GM12878 (cell line): ENCODE measurements at regions not wholly inside any gene's neighbourhood (a gene's known extent, or its start where the extent isn't known, plus 50 kb on each side); places are given as distances from the start of the nearest gene placed in this dataset.

Experiments used
- ATAC-seq: fragments of 200-7000 bp; cut with Tn5 transposase; 3 replicates; pipeline ENCODE4 v1.9.1; 2020; ENCODE audit warnings: mild to moderate bottlenecking, moderate library complexity
- BruUV-seq: library from RNA; stranded (reverse); fragments of 400-500 nt; replicated peaks from 2 replicates; lab custom pipeline; 2021; lab: Mats Ljungman, UMichigan
- CTCF ChIA-PET: fragments of 300-600 bp; sonication (Branson Sonifier 250); formaldehyde crosslinking; extraction: SDS; loops from one replicate; lab custom pipeline; 2021; ENCODE audit warnings: inconsistent platforms; lab: Yijun Ruan, JAX
- POLR2A ChIA-PET: fragments of 350-600 bp; formaldehyde crosslinking; extraction: SDS; loops from one replicate; lab custom pipeline; 2021; ENCODE audit warnings: inconsistent platforms; lab: Charles Lee
- RAD21 ChIA-PET: fragments of 300-600 bp; sonication (Branson Sonifier 250); formaldehyde crosslinking; loops from one replicate; lab custom pipeline; 2023; ENCODE audit warnings: antibody characterized with exemption; ENCODE audit not compliant: unreplicated experiment; lab: Charles Lee
- SMC1A ChIA-PET: fragments of 300-600 bp; sonication (Branson Sonifier 250); formaldehyde crosslinking; loops from one replicate; lab custom pipeline; 2023; ENCODE audit not compliant: unreplicated experiment, uncharacterized antibody; lab: Charles Lee
- DNase-seq: peaks from one replicate; pipeline ENCODE4 v3.0.0-alpha.2; 2011; ENCODE audit warnings: low read depth, low spot score
- FAIRE-seq: peaks from 3 replicates; lab custom pipeline; 2011; peaks lifted over from hg19 to GRCh38; lab: Jason Lieb, UNC
- H2AFZ ChIP-seq: 2 replicates; pipeline ENCODE4 v1.6.0; 2011; ENCODE audit warnings: low read depth, low read length, control low read depth; ENCODE audit not compliant: control insufficient read depth
- H3K27ac ChIP-seq: 2 replicates; pipeline ENCODE4 v1.5.1; 2011; ENCODE audit warnings: control low read depth; ENCODE audit not compliant: control insufficient read depth, insufficient read depth
- H3K27me3 ChIP-seq, 2 experiments: replicated peaks in 1 of 2; 2 replicates each; pipeline versions ENCODE4 v1.6.0 to v1.6.1; 2011; ENCODE audit warnings: low read length in 1 of 2; ENCODE audit not compliant: control insufficient read depth in 2 of 2, insufficient read depth in 2 of 2
- H3K36me3 ChIP-seq, 2 experiments: 2 replicates each; pipeline ENCODE4 v1.5.1; 2011; ENCODE audit warnings: low read length in 1 of 2; ENCODE audit not compliant: control insufficient read depth in 2 of 2, insufficient read depth in 2 of 2
- H3K4me1 ChIP-seq: 2 replicates; pipeline ENCODE4 v1.6.1; 2011; ENCODE audit warnings: mild to moderate bottlenecking, low read length, moderate library complexity, mixed read lengths; ENCODE audit not compliant: control insufficient read depth, insufficient read depth
- H3K4me2 ChIP-seq: 2 replicates; pipeline ENCODE4 v1.6.0; 2011; ENCODE audit warnings: control low read depth; ENCODE audit not compliant: control insufficient read depth, insufficient read depth
- H3K4me3 ChIP-seq: fragments of 200-600 bp; sonication (generic); 2 replicates; pipeline ENCODE4 v1.5.1; 2016
- H3K79me2 ChIP-seq: 2 replicates; pipeline ENCODE4 v1.6.0; 2011; ENCODE audit warnings: low read length; ENCODE audit not compliant: control insufficient read depth, insufficient read depth
- H3K9ac ChIP-seq: 2 replicates; pipeline ENCODE4 v1.8.0; 2011; ENCODE audit warnings: low read length, control low read depth, mixed read lengths; ENCODE audit not compliant: control insufficient read depth, insufficient read depth
- H3K9me3 ChIP-seq: replicated peaks from 3 replicates; pipeline ENCODE4 v1.5.1; 2011; ENCODE audit warnings: mild to moderate bottlenecking, low read length; ENCODE audit not compliant: control insufficient read depth, insufficient read depth
- H4K20me1 ChIP-seq: 2 replicates; pipeline ENCODE4 v1.6.0; 2011; ENCODE audit not compliant: control insufficient read depth, insufficient read depth
- BMI1 ChIP-seq: fragments of 450-650 bp; IDR thresholded peaks from 2 replicates; pipeline ENCODE4 v1.6.1; 2016; ENCODE audit warnings: mild to moderate bottlenecking, moderate library complexity, borderline replicate concordance
- CHD1 ChIP-seq: IDR thresholded peaks from 2 replicates; pipeline ENCODE4 v1.6.1; 2012; ENCODE audit warnings: low read depth, low read length, improper control_type of control experiment
- NFYA ChIP-seq: IDR thresholded peaks from 2 replicates; pipeline ENCODE4 v1.6.1; 2011; ENCODE audit warnings: low read depth, mild to moderate bottlenecking, low read length, improper control_type of control experiment, borderline replicate concordance
- NR2C2 ChIP-seq: IDR thresholded peaks from 2 replicates; pipeline ENCODE4 v1.6.1; 2011; ENCODE audit warnings: borderline replicate concordance, low read depth; ENCODE audit not compliant: control insufficient read depth, insufficient read length
- PML ChIP-seq: IDR thresholded peaks from 2 replicates; pipeline ENCODE4 v1.6.1; 2012; ENCODE audit warnings: low read length, inconsistent platforms
- PRDM15 ChIP-seq: fragments of 450-650 bp; formaldehyde crosslinking; IDR thresholded peaks from 2 replicates; pipeline ENCODE4 v1.4.0; 2020; ENCODE audit warnings: mild to moderate bottlenecking, moderate library complexity
- RAD21 ChIP-seq: IDR thresholded peaks from 2 replicates; pipeline ENCODE4 v1.6.1; 2011; ENCODE audit warnings: mild to moderate bottlenecking, low read depth, low read length, moderate library complexity; ENCODE audit not compliant: insufficient read depth
- USF1 ChIP-seq: IDR thresholded peaks from 2 replicates; pipeline ENCODE4 v1.6.1; 2011; ENCODE audit warnings: borderline replicate concordance, low read depth, mild to moderate bottlenecking, moderate library complexity, mixed read lengths, low read length; ENCODE audit not compliant: insufficient read depth; ENCODE audit errors: extremely low read length
- WGBS: methylation state at CpG from one replicate; pipeline ENCODE4 v1.1.6; 2016; ENCODE audit warnings: low lambda C conversion rate; ENCODE audit not compliant: insufficient replicate concordance, insufficient coverage; ENCODE audit errors: missing lambda C conversion rate; 5-methylcytosine and 5-hydroxymethylcytosine counted together
- in situ Hi-C: fragments of 300-500 bp; cut with MboI; formaldehyde crosslinking; loops from 9 replicates; pipeline ENCODE4 v1.14.3; 2018; ENCODE audit warnings: mixed read lengths
- intact Hi-C: fragments of 100-400 bp; cut with micrococcal nuclease; formaldehyde crosslinking; loops from one replicate; pipeline ENCODE4 v1.14.2; 2022; ENCODE audit not compliant: unreplicated experiment

- TF ChIP-seq PRDM15 (CRISPR knock-in tag) (no peak), USF1 (no peak), PML (no peak), RAD21 (no peak)
- TF ChIP-seq, all 136 proteins: peak for 0
Measured at GRCh38 chr2:186254759-186255158, 231.3 kb upstream of the ZC3H15 start (continued).

- no peak overlapping the region for H3K4me2 ChIP-seq
- no peaks in the 10 kb centered on the region for H4K20me1 ChIP-seq
- H3K4me3 ChIP-seq = no peak overlapping the region
- TF ChIP-seq BMI1 (no peak), NFYA (no peak), CHD1 (no peak), NR2C2 (no peak)
- H3K36me3 ChIP-seq = no peaks in the 10 kb centered on the region
- CTCF ChIA-PET = interaction anchor here (0.5 to 1.2 kb wide), 4 partner anchors 12 to 763 kb away, joined by 3 to 4 read pairs (median 3); no protein-coding TSS in a partner anchor
- BruUV-seq = no TSS peak
- no peak overlapping the region for H3K27ac ChIP-seq
- no peak for FAIRE-seq
- RAD21 ChIA-PET = interaction anchor here (1.1 kb wide), 1 partner anchor 205 kb away, joined by 3 read pairs; no protein-coding TSS in a partner anchor
- SMC1A ChIA-PET = interaction anchor here (0.7 to 1.0 kb wide), 3 partner anchors 28 to 964 kb away, joined by 3 to 4 read pairs (median 4); no protein-coding TSS in a partner anchor
- no peaks in the 10 kb centered on the region for H3K4me1 ChIP-seq
- H3K9ac ChIP-seq = no peak overlapping the region
- in situ Hi-C loops (no loop called here), intact Hi-C loops (loop anchor here (1.0 to 10.0 kb wide), 3 partner anchors 511 to 965 kb away; no protein-coding TSS in a partner anchor)
- POLR2A ChIA-PET = no interaction called here
- no peak for DNase-seq
- no peak for ATAC-seq
- H2AFZ ChIP-seq = no peak overlapping the region
- WGBS = 60% methylated on average over 4 of the region's 4 CpGs
- no peaks in the 10 kb centered on the region for H3K9me3 ChIP-seq
- H3K79me2 ChIP-seq = no peaks in the 10 kb centered on the region
- no peaks in the 10 kb centered on the region for H3K27me3 ChIP-seq
Measured at GRCh38 chr2:186255823-186256222, 230.2 kb upstream of the ZC3H15 start.
